T-helper 2 cell treated with Interferon-gamma antibody and Interleukin-4, amounts not matched to agents 100 ng/mL and 5 ng/mL, for 36 hours (primary cell): ENCODE measurements at regions not wholly inside any gene's neighbourhood (a gene's known extent, or its start where the extent isn't known, plus 50 kb on each side); places are given as distances from the start of the nearest gene placed in this dataset.
"Not testable (repeated sequence)": the region's sequence is repeated elsewhere in the genome, so short reads cannot be mapped to it uniquely, and the experiment has no call there.

ENCODE experiments used
- intact Hi-C: fragments of 100-400 bp; cut with micrococcal nuclease; formaldehyde crosslinking; loops from one replicate; pipeline ENCODE4 v1.15.1; 2023

DNA sequence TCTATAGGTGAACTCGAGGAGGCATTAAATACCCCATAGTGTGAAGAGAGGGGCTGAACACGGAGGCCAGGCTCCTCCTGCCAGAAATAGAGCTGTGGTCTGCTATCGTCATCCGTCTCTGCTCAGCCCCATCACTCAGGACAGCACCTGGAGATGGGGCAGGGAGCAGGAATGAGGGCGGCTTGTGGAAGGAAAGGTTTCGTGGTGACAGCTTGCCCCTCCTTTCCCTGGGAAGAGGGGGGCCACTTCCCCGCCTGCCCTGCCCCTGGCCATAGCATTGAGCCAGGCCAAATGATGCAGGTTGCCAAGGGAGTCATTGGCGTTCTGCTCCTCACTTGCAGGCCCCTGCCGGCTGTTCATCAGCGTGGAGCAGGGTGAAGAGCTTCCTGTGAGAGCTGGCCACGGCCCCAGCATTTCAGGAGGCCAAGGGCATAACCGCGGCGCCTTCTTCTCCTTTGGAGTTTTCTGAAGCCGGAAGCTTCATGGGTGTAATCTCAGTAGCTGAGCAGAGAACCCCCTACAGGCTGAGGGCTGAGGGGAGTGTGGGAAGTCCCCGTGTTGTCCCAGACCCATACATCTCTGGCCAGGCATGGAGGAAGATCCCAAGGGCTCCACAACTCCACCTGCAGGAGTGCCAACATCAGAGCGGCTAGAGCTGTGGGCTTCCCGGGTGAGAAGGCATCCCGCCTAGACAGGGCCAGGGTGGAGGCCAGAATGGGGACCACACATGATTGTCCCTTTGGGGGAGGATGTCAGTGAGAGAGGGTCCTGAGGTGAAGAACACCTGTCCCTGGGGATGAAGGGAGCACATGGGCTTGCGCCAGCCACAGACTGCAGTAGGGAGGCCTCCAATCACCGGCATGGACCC is 112.5 kb upstream of the GLI2 start:
- intact Hi-C loops = no loop called here

DNA sequence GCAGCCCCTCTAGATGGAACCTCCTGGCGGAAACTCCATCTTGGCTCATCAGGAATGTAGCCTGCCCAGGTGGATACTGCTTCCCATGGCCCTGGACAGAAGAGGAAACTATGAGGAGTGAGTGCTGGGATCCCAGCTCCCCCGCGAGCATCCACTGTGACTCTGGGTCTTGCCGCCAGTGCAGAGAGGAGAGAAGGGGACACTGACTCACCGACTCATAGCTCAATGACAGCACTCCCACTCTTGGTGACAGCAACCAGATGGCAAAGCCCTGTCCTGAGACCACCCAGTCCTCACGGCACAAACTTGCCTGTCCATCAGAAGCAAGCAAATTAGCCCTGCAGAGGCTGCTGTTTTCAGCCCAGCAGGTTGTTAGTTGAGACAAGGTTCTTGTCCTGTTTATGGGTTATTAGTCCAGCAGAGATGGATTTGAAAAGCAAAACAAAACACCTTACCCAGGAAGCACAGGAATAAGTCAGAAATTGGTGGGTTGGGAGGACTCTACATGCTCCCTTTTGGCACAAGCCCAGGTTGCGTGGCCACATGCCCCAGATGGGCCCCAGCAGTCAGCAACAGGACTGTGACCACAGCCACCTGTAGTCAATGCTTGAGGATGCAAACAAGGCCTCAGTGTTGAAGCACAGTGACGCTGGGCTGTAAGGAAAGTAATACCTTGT is 111.5 kb upstream of the GLI2 start:
- intact Hi-C loops = no loop called here

DNA sequence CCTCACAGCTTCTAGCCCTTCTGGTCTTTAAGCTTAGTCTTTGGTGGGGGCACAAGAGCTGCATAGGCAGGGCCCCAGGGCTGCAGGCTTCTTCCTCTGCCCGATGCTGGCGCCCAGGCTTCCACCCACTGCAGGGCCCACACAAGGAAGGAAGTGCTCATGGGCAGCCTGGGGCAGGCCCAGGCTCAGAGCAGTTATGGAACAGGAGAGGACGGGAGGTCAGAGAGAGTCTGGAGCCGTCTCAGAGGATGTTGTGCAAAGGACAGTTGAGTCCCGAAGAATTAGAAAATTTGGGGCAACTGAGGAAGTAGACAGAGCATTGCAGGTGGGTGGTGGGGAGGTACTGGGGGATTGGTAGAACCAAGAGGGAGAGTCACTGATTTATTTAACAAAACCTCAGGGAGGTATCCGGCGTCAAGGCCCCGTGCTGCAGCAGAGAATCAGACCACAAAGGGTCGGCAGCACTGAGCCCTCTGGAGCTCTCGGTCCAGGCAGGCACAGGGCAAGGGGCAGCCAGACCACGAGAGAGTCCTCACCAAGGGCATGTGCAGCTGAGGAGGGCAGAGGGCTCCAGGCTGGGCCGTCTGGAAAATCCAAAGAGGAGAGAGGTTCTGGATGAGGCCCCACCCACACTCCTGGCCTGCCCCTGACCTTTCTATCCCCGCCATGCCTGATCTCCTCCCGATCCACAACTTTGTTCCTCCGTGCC is 110.8 kb upstream of the GLI2 start:
- intact Hi-C loops = no loop called here

DNA sequence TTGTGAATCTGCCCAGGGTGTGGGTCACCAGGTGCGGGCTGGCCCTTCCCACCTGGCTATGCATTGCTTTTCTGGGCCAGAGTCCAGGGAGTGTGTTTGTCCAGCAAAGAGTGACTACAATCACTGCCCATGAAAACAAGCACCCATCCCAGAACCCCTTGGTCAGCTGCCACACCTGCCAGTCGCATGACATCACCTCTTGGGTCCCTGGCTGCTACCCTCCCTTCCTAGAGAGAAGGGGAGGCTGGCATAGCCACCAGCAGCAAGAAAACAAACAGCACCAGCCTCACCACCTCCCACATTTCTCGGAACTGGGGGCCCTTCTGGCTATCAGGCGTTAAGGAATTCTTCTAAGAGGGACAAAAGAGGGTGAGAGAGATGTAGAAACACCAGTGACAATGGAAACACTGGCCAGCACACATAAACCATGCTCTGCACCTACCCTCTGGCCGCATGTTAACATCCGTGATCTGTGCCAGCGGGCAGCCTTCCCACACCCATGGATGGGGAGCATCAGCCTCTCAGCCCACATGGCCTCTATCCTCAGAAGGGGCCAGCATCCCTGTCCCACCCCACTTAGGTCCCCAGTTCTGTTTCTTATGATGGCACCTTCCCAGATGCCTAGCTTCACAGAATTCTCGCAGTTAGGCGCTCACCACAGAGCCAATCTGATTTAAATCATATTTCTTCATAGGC is 109.7 kb upstream of the GLI2 start:
- intact Hi-C loops = no loop called here

DNA sequence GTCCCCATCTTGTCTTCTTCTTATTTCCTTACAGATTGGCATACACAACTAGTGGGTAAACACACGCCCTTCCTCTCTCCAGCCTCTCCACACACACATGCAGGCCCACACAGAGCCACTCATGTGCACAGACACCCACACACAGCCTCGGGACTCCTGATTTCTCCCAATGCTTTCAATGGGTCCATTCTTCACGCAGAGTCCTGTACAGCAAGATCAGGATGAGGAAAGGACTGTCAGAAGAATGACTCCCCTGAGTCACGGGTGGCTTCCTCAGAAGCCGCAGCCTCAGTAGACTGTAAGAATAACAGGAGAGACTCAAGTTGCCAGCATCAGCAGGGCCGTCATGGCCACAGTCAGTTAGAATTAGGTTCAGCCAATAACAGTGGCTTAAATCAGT is 109.1 kb upstream of the GLI2 start:
- intact Hi-C loops = no loop called here

DNA sequence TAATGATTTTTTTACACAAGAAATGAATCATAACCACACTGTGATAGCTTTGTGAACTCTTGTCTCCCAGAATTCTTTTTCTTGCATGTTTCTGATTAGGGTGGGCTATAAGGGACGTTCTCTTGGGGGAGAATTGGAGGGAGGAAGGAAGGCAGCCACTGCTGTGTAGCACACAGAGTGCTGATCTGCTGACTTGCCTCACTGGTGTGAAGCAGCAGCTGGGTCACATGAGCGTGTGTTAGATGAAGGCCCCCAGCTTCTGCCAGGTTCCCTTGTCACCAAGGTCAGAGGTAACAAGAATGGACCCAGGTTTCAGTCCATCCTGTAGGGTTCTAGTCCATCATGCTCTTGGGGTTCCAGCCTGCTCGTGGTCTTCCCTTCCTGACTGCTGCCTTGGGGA is 107.4 kb upstream of the GLI2 start:
- intact Hi-C loops = no loop called here

DNA sequence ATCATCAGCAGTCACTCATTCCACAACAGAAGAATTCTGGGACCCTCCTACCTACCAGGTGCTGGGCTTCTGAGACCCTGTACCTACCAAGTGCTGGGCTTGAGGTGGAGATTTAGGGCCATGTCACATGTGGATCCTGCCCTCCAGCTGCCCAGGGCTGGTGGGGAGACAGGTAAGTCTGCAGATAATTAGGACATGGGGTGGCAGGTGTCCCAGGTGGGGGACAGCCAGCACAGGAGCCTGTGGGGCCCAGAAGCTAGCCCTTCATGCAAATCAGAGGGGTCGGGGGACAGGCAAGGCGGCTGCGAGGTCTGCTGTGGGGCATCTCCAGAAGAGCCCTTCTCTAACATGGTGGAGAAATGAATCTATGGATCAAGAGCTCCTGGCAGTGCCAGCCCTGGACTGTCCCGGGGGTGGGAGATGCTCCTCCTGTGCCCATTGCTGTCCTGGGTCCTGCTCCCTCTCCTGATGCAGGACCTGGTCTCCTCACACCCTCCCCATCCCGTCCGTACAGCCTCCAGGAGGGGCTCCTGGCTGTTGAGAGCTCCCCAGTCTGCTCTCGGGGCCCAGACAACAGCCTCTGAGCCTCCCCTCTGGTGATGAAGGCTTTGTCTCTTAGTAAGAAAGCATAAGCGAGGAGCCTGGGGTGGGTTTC is 106.3 kb upstream of the GLI2 start:
- intact Hi-C loops = no loop called here

DNA sequence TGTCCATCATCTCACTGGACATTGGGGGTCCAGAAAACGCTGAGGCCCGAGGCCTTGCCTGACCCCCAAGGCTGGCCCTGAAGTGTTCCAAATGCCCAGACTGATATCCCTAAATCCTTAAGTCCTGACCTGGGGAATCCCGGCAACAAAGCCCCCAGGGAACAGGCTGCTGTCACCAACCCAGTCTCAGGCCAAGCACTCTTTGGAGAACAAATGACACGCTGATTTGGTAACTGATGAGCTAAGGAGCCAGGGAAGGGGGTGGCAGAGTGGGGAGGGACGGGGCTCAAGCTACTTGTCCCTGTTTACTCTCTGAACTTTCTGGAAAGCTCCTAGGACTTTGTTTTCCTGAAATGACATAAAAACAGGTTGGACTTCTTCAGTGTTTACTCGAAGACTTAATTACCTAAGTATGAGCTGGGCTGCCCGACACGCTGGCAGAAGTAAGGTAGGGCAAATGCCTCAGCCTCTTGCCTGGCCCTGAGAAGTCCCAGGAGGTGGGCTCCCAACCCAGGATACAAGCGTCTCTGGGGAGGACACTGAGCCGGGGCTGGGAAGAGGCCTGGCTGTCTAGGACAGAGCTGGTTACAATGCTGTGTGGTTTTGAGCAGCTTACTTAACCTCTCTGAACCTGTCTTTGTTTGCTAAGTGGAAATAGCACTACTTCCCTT is 105.5 kb upstream of the GLI2 start:
- intact Hi-C loops = no loop called here

DNA sequence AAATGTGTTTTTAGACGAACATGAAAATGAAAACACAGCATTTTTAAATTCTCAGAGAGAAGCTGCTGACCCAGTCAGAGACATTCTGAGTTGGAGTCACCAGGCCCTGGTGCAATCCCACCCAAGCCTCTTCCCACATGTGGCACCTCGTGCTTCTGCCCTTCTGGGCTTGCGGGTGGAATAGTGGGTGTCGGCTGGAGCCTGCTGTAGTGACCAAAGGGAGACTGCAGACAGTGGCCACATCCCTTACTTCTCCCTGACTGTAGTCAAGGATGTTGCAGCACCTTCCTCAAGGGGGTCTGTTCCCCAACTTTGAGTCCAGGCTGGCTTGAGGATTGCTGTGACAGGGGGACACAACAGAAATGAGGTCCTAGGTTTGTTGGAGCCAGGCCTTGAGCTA is 104.4 kb upstream of the GLI2 start:
- intact Hi-C loops = no loop called here

DNA sequence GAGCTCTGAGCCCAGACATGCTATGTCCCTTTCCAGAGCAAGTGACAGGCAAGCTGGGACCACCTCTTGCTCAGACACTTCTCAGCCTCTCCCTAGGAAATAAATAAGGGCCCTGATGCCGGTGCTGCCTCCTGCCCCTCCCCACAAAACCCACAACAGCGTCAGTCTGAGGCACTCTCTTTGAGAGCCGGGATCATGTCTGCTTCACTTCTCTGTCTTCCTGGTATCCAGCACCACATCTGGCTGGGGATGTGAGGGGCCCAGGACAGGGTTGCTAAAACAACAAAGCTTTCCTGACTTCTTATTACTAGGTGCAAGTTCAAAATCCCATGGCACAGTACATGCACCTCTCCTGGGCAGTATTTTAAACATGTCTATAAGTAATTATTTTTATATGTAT is 103.9 kb upstream of the GLI2 start:
- intact Hi-C loops = no loop called here

DNA sequence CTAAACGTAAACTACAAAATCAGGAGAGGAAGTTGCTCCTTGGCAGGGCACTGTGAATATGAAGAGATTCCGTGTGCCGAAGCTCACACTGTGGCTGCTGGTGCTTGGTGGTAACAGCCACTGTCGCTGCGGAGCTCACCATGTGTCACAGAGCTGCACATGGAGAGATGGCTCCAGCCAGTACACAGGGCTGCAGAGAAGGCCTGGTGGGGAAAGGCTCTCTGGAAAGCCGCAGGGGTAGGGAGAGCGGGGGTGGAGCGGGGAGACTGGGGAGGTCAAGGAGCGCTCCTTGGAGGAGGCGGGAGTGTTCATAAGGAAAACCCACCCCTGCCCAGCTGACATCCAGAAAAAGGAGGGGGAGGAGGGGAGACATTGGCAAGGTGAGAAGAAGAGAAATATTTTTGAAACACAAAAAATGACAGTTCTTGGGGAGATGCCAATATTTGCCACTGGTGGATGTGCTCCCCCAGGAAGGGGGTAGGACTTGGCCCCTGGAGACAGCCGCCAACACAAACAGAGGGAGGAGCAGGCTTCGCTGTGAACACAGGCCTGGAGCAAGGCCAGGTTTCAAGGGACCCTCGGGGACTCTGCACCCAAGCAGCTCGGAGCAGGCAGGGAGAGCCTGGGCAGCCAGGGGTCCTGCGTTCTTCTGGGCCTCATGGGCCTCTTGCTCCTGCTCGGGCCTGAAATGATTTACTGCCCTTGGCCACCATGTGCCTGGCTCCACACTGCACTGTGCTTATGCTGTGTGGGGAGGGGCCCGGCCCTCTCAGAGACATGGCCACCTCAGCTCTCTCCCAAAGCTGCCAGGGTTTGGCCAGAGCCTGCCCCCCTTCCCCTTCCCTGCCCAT is 102.6 kb upstream of the GLI2 start:
- intact Hi-C loops = no loop called here

DNA sequence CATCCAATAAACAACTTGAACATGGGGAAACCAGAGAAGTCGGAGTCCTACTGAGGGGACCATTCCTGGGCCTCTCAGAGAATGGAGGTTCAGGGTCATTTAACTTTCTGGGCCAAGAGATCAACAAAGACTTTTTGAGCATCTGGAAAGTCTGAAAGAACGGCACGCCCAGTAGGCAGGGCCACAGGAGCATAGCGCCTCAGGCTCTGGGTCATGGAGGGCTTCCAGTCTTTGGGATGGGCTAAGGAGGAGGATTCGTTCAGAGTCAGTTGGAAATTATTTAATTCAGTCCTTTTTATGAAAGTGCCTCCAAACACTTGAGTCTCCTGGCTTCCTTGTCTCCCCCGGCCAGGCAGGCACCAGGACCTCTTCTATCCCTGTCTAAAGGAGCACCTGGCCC is 101.1 kb upstream of the GLI2 start:
- intact Hi-C loops = no loop called here

DNA sequence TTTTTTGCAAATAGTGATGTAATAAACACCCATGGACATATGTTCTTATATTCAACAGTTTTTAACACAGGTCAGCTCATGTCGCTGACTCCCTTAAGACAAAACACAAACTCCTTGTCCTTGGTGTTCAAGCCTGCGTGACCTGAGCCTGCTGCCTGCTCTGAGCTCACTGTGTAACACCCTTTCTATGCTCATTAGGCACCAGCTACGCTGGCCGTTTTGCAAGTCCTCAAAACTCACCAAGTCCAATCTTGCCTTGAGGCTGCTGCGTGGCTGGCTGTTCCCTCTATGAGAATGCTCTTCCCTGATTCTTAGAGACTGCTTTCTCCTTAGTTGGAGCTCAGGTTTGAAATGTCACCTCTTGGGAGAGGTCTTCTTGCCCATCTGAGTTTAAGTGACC is 100.5 kb upstream of the GLI2 start:
- intact Hi-C loops = no loop called here

DNA sequence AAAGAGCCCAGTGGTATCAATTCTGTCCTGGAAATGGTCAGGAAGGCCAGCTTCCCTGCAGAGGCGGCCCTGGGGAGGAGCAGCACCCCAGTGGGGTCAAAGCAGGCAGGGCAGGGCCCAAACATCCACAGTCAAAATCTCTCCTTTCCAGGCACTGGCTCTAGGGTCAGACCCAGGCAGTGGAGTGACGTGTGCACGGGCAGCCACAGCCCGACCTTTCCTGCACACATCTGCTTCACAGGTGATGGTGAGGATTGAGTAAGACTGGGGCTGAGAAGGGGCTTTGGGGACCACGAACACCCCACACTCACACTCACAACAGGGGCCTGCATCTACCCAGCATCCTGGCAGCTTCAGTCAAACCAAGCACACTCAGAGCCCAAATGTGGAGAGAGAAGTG is 97.8 kb upstream of the GLI2 start:
- intact Hi-C loops = no loop called here

DNA sequence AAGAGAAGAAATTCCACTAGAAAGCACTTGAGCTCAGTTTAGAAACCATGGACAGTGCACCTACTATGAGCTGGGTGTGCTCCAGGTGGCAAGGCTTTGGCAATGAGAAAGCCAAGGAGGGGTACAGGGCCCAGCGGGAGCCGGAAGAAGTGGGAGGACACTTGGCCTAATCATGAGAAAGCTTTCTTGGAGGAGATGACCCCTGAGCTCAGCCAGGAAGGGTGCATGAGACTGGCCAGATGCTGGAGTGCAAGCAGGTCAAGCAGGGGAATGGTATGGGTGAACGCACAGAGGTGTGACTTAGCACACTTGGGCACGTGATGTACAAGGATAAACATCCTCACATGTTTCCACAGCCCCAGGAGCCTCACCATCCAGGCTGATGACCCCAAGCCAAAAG is 97.2 kb upstream of the GLI2 start:
- intact Hi-C loops = no loop called here

DNA sequence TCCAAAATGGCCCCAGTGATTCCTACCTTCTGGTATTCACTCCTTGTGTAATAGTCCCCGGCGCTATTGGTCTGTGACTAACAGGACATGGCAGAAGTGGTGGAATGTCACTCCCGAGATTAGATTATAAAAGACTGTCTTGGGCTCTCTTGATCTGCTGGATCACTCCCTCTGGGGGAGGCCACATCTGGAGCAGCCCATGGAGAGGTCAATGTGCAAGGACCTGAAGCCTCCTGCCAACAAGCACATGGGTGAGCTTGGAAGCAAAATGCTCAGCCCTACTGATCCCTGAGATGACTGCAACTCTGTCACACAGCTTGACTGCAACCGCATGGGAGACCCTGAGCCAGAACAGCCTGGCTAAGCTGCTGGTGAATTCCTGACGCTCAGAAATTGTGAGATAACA is 94.3 kb upstream of the GLI2 start:
- intact Hi-C loops = no loop called here

DNA sequence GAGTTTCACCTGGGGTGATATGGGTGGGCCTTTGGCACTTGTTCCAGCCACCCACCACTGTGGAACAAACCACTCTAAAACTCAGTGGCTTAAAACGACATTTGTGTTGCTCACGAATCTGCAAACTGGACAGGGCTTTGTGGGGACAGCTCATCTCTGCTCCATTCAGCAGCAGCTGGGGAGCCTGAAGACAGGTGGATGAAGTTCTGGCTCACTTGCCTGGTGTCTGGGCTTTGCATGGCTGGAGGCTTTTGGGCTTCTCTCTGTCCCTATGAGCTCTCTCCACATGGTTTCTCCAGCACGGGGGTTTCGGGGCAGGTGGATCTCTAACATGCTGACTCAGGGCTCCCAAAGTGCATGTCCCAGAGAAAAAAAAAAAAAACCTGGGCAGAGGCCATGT is 93.0 kb upstream of the GLI2 start:
- intact Hi-C loops = no loop called here

DNA sequence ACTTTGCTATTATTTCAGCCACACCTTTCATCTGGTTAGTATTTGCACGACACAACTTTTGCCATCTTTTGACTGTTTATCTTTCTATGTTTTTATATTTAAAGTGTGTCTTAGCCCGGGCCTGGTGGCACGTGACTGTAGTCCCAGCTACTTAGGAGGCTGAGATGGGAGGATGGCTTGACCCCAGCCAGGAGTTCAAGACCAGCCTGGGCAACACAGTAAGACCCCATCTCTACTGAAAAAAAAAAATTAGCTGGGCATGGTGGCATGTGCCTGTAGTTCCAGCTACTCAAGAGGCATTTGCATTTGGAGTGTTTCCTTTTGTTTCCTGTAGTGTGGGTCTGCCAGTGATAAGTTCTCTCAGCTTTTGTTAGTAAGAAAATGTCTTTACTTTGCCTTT is 88.7 kb upstream of the GLI2 start:
- intact Hi-C loops = no loop called here

DNA sequence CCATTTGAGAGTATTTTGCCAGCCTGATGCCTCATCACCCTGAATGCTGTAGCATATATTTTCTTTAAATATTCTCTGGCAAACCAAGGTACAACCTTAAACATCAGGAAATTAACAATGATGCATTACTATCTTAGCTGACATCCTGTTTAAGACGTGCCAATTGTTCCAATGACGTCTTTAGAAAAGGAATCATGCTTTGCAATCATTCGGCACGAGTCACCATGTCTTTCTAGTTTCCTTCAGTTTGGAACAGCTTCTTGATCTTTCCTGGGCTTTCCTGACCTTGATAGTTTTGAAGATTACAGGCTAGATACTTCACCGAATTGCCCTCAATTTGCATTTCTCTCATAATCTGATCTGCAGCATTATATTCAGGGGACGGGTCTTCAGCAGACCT is 88.2 kb upstream of the GLI2 start:
- intact Hi-C loops = no loop called here

DNA sequence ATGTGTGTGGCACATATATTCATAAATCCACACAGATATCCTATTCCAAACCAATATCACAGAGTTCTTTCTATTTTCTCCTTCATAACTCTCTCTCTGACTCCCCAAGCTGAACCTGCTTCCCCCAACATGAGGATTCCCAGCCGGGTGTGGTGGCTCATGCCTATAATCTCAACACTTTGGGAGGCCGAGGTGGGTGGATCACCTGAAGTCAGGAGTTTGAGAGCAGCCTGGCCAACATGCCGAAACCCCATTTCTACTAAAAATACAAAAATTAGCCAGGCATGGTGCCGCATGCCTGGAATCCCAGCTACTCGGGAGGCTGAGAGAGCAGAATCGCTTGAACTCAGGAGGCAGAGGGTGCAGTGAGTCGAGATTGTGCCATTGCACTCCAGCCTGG is 86.3 kb upstream of the GLI2 start:
- intact Hi-C loops = not testable (repeated sequence)
